ENCODE measurements at regions not wholly inside any gene's neighbourhood (a gene's known extent, or its start where the extent isn't known, plus 50 kb on each side); places are given as distances from the start of the nearest gene placed in this dataset.

DNA sequence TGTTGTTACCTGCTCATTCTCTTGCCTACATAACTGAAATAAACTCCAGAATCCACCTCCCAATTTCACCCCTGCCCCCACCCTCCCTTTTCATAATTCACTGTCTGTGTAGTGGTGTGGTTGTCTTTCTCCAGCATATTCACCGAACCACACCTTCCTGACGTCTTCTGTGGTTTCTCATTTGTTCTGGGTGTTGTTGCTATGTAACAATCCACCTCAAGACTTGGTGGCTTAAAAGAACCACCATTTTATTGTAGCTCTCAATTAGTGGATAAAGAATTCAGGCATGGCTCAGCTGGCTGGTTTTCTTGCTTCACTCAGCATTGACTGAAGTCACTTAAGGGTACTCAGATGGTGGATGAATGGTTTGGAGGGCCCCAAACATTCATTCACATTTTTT, 229.8 kb downstream of the MAF start:
- no peak for DNase-seq (ENCODE audit: low read depth)

DNA sequence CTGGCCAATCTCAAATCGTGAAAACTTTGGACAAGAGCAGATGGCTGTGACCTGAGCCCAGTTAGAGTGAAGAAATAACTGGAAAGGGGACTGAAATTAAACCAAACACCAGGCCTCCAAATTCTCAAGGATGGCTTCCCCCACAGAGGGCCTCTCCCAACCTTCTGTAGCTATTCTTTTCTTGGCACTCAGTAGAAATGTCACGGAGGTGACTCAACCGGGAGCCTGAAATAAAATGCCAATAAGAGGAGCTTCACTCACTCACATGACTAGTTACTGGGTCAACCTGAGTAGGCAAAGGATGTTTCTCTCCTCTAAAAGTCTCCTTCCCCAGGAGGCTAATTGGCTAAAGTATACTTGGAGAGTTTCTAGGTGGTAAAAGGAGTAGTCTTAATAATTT, 230.7 kb downstream of the MAF start:
- no peak for DNase-seq (ENCODE audit: low read depth)

DNA sequence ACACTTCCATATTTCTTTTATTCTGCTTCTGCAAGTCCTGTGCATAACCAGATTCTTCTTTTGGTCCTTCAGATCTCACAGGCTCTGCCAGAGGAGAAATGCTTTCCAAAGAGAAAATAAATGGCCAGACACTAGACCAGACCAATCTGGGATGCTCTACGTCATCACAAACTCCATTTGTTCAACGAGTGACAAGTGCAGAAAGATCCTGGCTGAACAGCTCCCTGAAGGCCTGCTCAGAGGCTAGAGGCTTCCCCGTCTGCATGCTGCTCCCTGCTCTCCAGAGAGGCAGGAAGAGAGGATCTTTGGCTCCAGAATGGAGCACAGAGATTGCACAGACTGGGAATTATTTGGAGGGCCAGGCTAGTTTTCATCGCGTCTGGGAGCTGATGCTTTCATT, 232.7 kb downstream of the MAF start:
- no peak for DNase-seq (ENCODE audit: low read depth)

DNA sequence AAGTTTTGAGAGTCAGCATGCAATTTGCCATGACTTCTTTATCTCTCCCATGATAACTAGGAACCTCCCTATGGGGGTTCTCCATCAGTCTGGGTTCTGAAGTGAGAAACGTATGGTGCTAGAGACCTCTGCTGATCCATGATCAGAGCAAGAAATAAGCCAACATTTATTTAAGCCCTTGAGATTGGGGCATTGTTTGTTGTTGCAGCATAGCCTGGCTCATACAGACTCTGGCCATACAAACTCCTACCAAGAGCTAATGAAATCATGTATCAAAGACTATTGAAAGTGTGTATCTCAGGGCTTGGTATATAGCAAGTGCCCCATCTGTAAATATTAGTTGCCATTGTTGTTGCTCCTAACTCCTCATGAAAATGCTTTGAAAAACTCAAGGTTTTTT, 233.9 kb downstream of the MAF start:
- DNase-seq (ENCODE audit: low read depth), result no peak

DNA sequence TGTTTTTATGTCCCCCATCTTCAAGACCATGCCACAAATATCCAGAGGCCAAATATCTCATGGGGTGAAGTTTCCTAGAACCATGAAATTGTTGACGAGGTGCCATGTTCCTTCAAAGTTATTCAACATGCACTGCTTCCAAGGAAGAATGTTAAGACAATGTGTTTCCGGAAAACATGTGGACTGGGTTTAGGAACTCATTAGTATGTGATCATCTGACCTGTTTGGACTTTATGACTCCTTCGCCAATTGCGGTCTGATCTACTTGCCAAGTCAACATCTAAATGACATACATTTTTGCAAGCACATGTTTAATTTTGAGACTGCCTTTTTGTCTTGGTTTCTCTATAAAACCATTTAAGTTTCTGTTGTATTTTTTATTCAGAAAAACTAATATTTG, 234.8 kb downstream of the MAF start:
- no peak for DNase-seq (ENCODE audit: low read depth)

DNA sequence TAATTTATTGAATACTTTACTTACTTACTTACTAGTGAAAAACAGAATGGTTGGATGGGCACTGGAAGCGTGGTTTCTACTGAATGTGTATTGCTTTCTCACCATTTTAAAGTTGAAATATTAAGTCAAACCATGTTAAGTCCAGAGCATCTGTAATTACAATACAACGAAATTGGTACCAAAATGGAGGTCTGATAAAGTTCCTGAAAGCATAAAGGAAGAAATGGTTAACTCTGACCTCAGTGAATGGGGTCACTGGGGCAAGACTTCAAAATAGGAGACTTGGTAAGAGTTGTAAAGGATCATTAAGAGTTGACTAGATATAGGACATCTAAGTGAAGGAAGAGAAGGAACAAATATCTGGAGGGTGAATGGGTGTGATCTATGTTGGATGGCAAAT, 237.1 kb downstream of the MAF start:
- DNase-seq (ENCODE audit: low read depth), result no peak

DNA sequence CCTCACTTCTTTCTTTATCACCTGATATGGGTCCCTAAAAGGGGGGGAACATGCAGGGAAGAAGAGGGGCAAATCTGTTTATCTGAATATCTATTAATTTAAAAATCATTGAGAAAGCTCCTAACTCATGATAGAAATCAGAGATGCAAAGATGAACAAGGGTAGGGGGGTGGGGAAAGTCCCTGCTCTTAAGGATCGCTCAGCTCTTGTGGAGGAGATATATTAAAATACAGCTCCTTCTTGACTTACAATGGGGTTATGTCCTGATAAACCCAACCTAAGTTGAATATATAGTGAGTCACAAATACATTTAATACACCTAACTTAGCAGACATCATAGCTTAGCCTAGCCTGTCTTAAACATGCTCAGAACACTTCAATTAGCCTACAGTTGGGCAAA, 237.5 kb downstream of the MAF start:
- no peak for DNase-seq (ENCODE audit: low read depth)

DNA sequence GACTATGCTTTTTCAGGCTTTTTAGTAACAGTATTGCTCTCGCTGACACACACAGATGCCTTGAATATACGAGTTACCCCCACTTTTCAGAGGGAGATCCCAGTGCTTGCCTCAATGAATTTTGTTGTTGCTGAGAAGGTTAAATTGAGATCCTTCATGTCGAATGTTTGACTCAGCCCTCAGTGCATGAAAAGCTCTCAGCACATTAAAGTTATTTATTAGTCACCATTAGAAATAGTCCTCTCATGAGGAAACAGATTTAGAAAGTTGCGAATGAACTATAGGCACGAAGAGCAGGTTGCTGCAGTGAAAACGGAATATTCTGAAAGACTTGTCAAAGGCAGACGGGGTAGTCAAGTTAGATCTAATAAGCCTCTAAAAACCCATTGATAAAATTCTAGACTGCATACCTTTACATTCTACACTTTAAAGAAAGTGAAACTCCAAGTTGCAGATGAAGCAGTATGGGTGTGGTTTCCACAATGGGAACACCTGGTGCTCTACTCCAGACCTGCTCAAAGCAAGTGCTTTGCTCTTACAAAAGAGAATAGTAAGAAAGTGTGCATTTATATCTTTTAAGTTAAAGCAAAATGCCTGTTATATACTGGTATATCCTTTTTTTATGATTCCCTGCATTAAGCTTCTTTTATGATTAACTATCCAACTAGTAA, 238.1 kb downstream of the MAF start:
- DNase-seq (ENCODE audit: low read depth), result no peak

DNA sequence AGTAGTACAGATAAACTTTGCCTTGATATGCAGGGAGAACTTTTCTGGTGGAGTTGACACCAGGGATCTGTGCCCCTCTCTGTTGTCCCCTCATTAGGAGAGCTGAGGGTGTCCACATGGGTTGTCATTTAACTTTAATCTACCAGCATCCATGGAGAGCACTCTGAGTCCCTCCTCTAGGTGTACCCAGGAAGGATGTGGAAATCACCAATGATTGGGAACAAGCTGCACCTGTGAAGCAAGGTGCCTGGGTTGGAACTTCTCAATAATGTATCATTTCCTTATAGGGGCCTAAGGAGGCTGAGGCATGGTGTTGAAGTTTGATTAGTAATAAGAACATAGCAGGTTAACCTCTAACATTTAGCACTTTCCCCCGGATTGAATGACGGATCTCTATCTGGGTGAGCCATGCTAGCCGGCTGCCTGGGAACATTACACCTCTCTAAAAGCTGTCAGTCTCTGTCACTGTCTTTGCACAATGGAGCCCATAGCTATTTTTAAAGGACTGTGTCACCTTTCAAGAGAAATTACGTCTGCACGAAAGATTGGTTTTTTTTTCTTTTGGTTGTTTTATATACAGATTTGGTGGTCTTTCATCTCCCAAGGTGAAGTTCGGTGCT, 239.3 kb downstream of the MAF start:
- no peak for DNase-seq (ENCODE audit: low read depth)

DNA sequence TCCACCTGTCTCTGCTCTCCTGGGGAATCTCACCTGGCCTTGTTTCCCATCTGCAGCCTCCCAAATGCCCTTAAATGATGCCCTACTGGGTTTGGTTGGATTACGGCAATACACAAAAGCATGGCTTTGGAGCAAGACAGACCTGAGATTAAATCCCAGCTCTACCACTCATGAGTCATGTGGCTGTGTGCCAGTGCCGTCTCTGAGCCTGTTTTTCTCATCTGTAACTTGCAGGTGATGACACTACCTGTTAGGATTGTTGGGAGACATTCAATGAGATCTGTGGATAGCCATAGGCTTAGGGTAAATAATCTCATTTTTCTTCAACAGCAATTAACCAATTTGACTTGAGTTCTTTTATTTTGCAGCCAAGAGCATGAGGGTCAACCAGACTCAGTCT, 240.3 kb downstream of the MAF start:
- no peak for DNase-seq (ENCODE audit: low read depth)

DNA sequence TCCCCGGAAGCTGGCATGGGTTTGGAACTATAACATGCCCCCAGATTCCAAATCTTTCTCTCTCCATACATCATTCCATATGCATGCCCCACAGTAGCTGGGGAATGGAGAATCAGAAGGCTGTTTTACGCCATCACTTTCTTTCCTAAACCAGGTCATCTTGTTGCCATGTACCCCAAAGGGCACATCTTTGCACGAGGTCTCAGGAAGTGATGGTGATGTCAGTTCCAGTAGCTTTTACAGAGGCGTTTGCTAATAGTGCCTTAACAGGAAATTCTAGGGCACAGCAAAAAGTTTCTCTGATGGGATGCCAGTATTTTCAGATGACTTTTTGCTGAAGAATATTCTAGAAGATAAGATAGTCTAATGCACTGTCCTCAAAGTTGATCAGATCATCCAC, 241.5 kb downstream of the MAF start:
- no peak for DNase-seq (ENCODE audit: low read depth)

DNA sequence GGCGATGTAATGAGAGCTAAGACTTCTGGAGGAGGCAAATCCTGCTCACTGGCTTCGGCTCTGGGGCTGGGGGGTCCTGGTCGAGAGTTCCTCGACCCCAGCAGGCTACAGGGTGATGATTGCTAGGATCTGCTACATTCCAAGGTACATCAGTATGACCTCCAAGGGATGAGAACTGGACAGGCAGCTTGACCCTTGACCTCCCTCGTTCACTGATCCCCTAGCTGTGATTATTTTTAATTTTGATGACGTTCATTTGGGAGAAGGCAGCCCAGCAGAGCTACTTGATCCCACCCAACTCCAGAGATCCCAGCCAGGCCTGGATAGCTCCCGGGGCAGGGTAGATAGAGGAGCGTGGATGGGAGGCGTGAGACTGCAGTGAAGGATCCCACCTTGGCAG, 242.3 kb downstream of the MAF start:
- DNase-seq (ENCODE audit: low read depth), result no peak

DNA sequence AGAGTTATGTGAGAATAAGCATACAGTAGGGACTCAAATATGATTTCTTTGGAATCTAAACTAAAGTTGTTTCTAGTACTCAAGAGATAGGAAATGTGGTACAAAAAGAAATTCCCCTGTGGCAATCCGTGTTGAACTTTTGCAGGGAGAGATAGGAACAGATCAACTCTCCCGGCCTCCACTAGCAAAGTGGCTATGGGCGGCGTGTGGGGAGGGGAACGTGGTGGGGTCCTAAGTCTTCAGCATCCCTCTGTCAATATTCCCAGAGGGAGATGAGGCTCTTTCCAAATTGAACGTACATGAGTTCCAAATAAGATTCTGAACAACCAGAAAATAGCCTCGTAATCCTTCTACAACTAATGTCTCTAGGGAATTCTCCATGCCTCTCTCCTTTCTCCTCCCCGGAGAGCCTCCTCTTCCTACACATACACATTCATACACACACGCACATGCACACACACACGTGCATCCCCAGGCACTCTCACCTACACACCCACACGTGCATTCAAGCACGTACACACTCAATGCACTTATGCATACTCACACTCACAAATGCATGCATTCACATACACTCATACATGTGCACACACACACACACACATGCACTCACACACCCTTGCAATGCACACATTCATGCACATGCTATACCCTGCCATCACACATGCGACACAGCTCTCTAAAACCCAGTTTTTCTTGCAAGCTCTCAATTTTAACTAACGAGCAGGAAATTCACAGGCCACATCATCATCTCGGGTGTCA, 244.8 kb downstream of the MAF start:
- DNase-seq (ENCODE audit: low read depth), result no peak

DNA sequence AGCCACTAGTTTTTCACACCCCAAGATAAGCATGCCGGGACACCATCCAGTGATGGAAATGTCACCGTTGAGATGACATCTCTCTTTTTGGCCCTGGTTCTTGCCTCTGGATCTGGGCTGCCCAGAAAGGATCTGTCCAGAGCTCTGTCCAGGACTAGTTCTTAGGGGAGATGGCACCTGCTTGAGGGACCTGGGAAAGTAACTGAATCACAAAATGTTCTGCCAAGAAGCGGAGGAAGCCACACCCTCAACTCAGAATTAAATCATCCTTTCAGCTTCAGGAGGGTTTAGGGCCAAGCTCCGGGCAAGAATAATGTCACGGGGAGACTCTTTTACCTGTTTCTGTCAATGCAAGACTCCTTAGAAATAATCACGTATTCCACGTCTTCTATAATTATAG, 248.6 kb downstream of the MAF start:
- no peak for DNase-seq (ENCODE audit: low read depth)

DNA sequence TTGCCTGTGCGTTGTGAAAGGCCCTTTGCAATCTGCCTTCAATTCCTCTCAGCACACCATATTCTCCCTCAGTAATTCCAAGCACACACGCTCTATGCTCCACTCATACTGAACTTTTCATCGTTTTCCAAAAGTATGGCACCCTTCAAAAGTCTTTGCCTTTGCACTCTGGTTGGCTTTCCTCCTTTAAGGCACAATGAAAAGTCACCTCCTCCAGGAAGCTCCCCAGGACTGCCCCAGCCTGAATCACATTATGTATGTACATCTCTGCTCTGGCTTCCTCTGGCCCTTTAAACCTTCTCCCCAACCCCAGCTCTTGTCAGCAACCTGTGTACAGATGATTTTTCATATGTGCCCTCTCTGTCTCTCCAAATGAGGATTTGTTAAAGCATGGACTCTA, 250.7 kb downstream of the MAF start:
- no peak for DNase-seq (ENCODE audit: low read depth)

DNA sequence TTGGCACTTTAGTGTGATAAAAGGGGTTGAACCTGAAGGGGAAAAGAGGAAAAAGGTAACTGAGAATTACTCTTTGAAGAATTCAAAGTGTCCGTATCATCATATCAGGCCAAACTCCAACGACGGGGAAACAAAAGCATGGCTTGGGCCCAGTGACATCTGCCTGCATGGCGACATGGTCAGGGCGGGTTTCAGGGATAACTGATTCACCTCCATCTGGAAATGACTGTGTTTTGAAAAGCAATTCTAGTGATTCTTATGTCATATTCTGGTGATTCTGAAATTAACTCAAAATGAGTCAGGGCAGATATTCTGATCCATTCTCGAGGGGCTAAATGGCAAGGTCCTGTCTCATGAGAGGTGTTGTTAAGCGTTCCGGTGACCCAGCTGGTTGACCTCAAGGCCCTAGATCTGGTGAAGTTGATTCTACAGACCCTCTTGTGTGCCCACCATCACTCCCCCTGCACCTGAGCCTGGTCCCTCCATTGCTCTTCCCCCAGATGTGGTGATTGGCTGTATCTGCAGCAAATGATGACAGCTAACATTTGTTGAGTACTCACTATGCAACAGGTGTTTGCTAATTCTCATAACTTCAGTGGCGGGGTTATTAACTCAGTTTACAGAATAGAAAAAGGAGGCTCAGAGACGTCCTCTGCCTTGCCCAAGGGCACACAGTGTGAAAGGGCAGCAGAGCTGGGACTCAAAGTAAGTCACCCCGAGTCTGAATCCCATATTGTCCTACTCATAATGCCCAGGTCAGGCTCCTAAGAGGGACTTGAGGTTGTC, 251.8 kb downstream of the MAF start:
- DNase-seq (ENCODE audit: low read depth), result no peak

DNA sequence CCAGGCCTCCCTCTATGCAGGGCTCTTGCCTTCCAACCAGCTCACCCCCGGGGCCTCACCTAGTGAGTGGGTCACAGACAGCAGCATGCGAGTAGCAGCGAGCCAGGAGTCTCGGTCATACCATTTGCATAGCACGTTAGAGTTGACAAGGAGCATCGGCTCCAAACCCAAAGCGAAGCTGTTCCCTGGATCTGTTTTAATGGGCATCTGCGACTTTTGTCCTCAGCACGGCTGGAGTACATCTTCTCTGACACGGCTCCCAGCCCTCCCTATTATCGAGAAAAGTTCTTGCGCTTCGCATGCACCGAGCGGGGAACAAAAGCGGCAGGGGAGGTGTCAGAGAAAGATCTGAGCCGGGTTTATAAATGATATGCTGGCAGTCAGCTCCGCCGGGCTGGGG, 253.3 kb downstream of the MAF start:
- DNase-seq (ENCODE audit: low read depth), result no peak

DNA sequence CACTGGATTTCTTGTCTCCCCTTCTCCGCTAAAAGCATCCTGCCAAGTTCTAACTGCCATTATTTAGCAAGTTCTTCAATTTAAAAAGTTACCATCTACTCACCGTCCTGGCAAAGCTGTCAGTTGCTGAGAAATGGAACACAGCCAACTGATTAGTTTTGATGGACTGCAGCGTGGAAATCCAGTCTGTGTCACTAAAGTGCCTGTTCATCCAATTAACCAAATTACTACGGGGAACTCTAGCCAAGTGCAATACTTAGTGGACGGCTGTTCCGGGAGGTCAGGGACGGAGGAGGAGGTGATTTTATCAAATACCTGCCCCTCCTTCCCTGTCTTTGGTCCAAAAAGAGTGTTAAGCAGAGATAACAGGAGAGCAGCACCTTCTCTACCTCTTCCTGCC, 260.7 kb downstream of the MAF start:
- no peak for DNase-seq (ENCODE audit: low read depth)

DNA sequence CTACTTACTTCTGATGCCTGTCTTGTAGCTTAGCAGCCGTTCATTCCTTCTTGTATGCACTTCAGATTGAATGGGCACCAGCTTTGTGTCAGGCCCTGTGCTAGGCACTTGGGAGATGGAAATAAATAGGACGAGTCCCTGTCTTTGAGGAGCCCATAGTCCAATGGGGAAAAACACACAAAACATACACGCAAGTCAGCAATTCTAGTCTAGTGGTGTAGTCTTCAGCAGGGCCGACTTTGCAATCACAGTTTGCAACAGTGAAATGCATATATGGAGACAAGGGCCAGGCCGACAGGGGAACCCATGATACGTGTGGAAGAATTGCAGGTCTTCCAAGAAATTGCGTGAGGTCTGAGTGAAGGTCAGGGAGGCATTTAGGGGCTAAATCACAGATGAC, 262.6 kb downstream of the MAF start:
- no peak for DNase-seq (ENCODE audit: low read depth)

DNA sequence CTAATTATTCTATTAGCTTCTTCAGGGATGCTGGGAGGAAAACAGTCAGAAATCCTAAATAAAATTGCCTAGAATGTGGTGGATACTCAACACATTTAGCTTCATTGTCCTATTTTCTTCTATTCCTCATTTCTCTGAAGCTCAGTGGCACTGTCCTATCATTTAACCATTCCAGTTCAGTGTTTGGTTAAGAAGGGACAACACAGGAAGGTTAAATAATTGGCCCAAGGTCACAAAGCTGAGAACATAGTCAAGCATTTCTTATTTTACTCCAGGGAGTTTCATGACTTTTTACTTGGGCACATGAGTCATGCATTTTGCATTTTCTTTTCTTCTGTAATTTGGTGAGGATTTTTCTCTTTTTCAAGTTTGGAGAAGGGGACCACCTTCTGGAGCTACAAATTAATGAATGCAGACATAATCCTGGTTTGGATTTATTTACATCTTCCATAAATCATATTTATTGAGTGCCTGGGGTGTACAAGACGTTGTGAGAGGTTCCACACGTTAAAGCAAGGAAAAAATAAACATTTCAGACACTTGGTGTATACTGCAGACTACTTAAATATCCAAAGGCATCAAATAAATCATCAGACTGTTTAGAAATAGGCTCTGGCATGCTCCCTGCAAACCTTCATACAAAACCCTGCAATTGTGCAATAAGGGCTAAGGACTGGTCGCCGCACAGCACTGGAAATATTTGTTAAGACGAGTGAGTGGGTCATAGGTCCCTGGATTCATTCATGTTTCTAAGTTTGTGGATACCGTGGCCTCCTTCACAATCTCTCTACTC, 263.9 kb downstream of the MAF start:
- DNase-seq (ENCODE audit: low read depth), result no peak

DNA sequence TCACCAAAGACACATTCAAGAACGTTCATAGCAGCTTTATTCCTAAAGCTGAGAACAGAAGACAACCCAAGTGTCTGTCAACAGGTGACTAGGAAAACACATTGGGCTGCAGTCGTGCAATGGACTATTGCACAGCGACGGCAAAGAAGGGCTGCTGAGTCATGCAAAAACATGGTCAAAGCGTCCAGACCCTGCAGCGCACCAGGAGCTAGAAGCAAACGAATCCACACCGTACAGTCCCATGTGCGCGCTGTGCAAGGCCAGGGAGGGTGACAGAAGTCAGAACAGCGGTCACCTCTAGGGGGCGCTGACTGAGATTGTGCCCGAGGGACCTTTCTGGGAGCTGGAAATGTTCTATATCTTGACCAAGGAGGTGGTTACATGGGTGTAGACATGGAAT, 266.4 kb downstream of the MAF start:
- no peak for DNase-seq (ENCODE audit: low read depth)

DNA sequence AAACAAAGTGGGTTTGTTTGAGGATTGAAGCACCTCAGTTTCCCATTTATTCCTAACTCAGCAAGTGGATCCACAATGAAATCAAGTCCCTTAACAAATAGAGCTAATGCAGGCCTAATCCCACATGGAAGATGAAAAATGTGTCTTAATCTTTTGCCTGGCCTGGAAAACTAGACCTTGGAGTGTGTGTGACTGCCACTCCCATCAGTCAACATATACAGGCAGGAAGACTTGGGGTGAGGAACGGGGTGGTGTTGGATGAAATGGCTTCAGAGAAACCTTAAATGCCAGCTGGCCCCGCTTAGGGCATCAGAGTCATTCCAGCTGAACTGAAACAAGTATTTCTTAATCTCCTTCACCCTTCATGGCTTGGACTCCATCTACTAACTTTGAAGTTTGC, 269.5 kb downstream of the MAF start:
- no peak for DNase-seq (ENCODE audit: low read depth)

All from CMK (cell line).